HL-60 (cell line): ENCODE measurements at regions not wholly inside any gene's neighbourhood (a gene's known extent, or its start where the extent isn't known, plus 50 kb on each side); places are given as distances from the start of the nearest gene placed in this dataset.

Experiments
- POLR2AphosphoS5 ChIP-seq: IDR thresholded peaks from 2 replicates; pipeline ENCODE4 v1.6.1; 2012; ENCODE audit warnings: low read depth
- TF ChIP-seq, protein P1 (sequence below): IDR thresholded peaks from one replicate; pipeline ENCODE4 v1.5.1; 2011; ENCODE audit warnings: low read length, control low read depth, inconsistent platforms; ENCODE audit not compliant: insufficient read depth

DNA sequence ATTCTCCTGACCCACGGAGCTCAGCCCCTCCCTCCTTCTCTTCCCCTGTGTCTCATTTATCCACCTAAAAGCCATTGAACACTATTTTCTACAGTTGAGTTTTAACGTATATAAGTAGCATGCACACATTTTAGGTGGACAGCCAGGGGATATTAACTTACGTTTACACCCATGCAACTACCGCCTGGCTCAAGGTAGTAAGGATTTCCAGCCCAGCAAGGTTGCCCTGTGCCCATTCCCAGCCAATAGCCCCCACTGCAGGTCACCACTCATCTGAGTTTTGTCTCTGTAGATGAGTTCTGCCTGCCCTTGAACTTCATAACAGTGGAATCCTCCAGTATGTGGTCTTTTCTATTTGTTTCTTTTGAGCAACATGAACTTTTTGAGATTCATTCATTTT, 65.4 kb downstream of the SMIM38 start:
- no peak for TF ChIP-seq POLR2AphosphoS5
- TF ChIP-seq, protein P1, sequence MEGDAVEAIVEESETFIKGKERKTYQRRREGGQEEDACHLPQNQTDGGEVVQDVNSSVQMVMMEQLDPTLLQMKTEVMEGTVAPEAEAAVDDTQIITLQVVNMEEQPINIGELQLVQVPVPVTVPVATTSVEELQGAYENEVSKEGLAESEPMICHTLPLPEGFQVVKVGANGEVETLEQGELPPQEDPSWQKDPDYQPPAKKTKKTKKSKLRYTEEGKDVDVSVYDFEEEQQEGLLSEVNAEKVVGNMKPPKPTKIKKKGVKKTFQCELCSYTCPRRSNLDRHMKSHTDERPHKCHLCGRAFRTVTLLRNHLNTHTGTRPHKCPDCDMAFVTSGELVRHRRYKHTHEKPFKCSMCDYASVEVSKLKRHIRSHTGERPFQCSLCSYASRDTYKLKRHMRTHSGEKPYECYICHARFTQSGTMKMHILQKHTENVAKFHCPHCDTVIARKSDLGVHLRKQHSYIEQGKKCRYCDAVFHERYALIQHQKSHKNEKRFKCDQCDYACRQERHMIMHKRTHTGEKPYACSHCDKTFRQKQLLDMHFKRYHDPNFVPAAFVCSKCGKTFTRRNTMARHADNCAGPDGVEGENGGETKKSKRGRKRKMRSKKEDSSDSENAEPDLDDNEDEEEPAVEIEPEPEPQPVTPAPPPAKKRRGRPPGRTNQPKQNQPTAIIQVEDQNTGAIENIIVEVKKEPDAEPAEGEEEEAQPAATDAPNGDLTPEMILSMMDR = no peak
